ENCODE measurements at regions not wholly inside any gene's neighbourhood (a gene's known extent, or its start where the extent isn't known, plus 50 kb on each side); places are given as distances from the start of the nearest gene placed in this dataset.

- Histone ChIP-seq H3K9me3 (ENCODE audit: control insufficient read depth in 2 of 2, insufficient read depth in 1 of 2, low read depth in 1 of 2, low read length in 1 of 2) (no peaks in the 10 kb centered on the region), H3K27me3 (ENCODE audit: control insufficient read depth in 1 of 2, insufficient read depth in 2 of 2, low read length in 2 of 2) (no peaks in the 10 kb centered on the region), H3K4me3 (ENCODE audit: low read depth in 1 of 2, low read length in 2 of 2) (no peak overlapping the region), H3K4me1 (ENCODE audit: control insufficient read depth in 2 of 2, insufficient read depth in 2 of 2, low read length in 1 of 2) (no peaks in the 10 kb centered on the region), H3K36me3 (ENCODE audit: control insufficient read depth in 2 of 2, insufficient read depth in 2 of 2, low read length in 1 of 2) (no peaks in the 10 kb centered on the region), H3K27ac (ENCODE audit: low read depth in 2 of 2, low read length in 1 of 2) (no peak overlapping the region)
- WGBS, 2 donors = 49 to 65% methylated on average over 3 of the region's 3 CpGs
Observed at GRCh38 chr5:174400461-174400860, 323.9 kb upstream of the MSX2 start.

DNA sequence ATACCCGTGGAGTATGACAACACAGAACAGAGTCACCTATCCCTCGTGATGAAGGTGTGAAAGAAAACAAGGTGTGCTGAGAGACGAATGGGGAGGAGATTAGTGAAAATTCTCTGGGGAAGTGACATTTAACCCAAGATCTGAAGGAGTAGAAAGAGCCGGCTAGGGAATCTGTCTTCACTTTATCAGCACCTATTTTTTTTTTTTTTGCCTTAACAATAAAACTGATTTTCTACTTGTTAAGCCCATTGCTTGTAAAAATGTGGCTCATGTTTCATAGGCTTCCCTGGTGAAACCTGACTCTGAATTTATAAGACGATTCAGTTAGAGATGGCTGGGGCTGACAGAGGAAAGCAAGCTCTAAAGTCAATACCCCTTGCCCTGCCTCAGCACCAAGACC is 322.6 kb upstream of the MSX2 start:
- Histone ChIP-seq H3K4me3 (ENCODE audit: low read depth in 1 of 2, low read length in 2 of 2) (no peak overlapping the region), H3K27me3 (ENCODE audit: control insufficient read depth in 1 of 2, insufficient read depth in 2 of 2, low read length in 2 of 2) (no peaks in the 10 kb centered on the region), H3K36me3 (ENCODE audit: control insufficient read depth in 2 of 2, insufficient read depth in 2 of 2, low read length in 1 of 2) (no peaks in the 10 kb centered on the region), H3K4me1 (ENCODE audit: control insufficient read depth in 2 of 2, insufficient read depth in 2 of 2, low read length in 1 of 2) (no peaks in the 10 kb centered on the region), H3K9me3 (ENCODE audit: control insufficient read depth in 2 of 2, insufficient read depth in 1 of 2, low read depth in 1 of 2, low read length in 1 of 2) (no peaks in the 10 kb centered on the region), H3K27ac (ENCODE audit: low read depth in 2 of 2, low read length in 1 of 2) (no peak overlapping the region)
- WGBS, 2 donors = 37 to 43% methylated on average over 5 of the region's 5 CpGs

GRCh38 chr5:174402222-174402812 is 322.1 kb upstream of the MSX2 start:
- Histone ChIP-seq H3K9me3 (ENCODE audit: control insufficient read depth in 2 of 2, insufficient read depth in 1 of 2, low read depth in 1 of 2, low read length in 1 of 2) (no peaks in the 10 kb centered on the region), H3K36me3 (ENCODE audit: control insufficient read depth in 2 of 2, insufficient read depth in 2 of 2, low read length in 1 of 2) (no peaks in the 10 kb centered on the region), H3K4me1 (ENCODE audit: control insufficient read depth in 2 of 2, insufficient read depth in 2 of 2, low read length in 1 of 2) (no peaks in the 10 kb centered on the region), H3K27me3 (ENCODE audit: control insufficient read depth in 1 of 2, insufficient read depth in 2 of 2, low read length in 2 of 2) (no peaks in the 10 kb centered on the region), H3K27ac (ENCODE audit: low read depth in 2 of 2, low read length in 1 of 2) (no peak overlapping the region), H3K4me3 (ENCODE audit: low read depth in 1 of 2, low read length in 2 of 2) (no peak overlapping the region)
- 43 to 47% methylated on average over 4 of the region's 4 CpGs for WGBS, 2 donors

GRCh38 chr5:174404848-174405247 is 319.5 kb upstream of the MSX2 start:
- Histone ChIP-seq H3K27me3 (ENCODE audit: control insufficient read depth in 1 of 2, insufficient read depth in 2 of 2, low read length in 2 of 2) (peaks cover 0 to 3% of the 10 kb centered on the region in 2 donors), H3K27ac (ENCODE audit: low read depth in 2 of 2, low read length in 1 of 2) (no peak overlapping the region), H3K9me3 (ENCODE audit: control insufficient read depth in 2 of 2, insufficient read depth in 1 of 2, low read depth in 1 of 2, low read length in 1 of 2) (no peaks in the 10 kb centered on the region), H3K4me3 (ENCODE audit: low read depth in 1 of 2, low read length in 2 of 2) (no peak overlapping the region), H3K36me3 (ENCODE audit: control insufficient read depth in 2 of 2, insufficient read depth in 2 of 2, low read length in 1 of 2) (no peaks in the 10 kb centered on the region), H3K4me1 (ENCODE audit: control insufficient read depth in 2 of 2, insufficient read depth in 2 of 2, low read length in 1 of 2) (no peaks in the 10 kb centered on the region)
- WGBS, 2 donors = 83 to 87% methylated on average over 5 of the region's 5 CpGs

DNA sequence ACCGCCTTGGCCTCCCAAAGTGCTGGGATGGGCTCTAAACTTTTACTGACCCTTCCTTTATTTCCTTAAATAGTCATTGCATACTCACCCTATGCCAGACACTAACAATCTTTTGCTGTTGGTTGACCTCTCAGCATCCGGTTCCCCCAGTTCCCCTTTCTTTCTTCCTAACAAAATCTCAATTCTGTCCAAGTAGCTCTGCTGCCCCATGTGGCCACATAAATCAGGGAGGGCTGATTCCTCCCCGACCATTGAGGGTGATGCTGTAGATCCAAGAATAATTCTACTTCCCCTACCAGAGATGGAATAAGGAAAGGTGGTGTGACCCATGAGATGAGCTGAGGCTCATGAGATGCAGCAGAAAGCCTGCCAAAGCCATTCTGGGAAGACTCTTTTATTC is 315.3 kb upstream of the MSX2 start:
- Histone ChIP-seq H3K9me3 (ENCODE audit: control insufficient read depth in 2 of 2, insufficient read depth in 1 of 2, low read depth in 1 of 2, low read length in 1 of 2) (no peaks in the 10 kb centered on the region), H3K27ac (ENCODE audit: low read depth in 2 of 2, low read length in 1 of 2) (no peak overlapping the region), H3K27me3 (ENCODE audit: control insufficient read depth in 1 of 2, insufficient read depth in 2 of 2, low read length in 2 of 2) (peaks cover 0 to 5% of the 10 kb centered on the region in 2 donors), H3K4me1 (ENCODE audit: control insufficient read depth in 2 of 2, insufficient read depth in 2 of 2, low read length in 1 of 2) (no peaks in the 10 kb centered on the region), H3K36me3 (ENCODE audit: control insufficient read depth in 2 of 2, insufficient read depth in 2 of 2, low read length in 1 of 2) (no peaks in the 10 kb centered on the region), H3K4me3 (ENCODE audit: low read depth in 1 of 2, low read length in 2 of 2) (no peak overlapping the region)
- 61 to 77% methylated on average over 3 of the region's 3 CpGs for WGBS, 2 donors

GRCh38 chr5:174409971-174410370 is 314.4 kb upstream of the MSX2 start:
- no peaks in the 10 kb centered on the region for H3K9me3 ChIP-seq (ENCODE audit: control insufficient read depth in 2 of 2, insufficient read depth in 1 of 2, low read depth in 1 of 2, low read length in 1 of 2)
- H3K36me3 ChIP-seq (ENCODE audit: control insufficient read depth in 2 of 2, insufficient read depth in 2 of 2, low read length in 1 of 2) = no peaks in the 10 kb centered on the region
- H3K27ac ChIP-seq (ENCODE audit: low read depth in 2 of 2, low read length in 1 of 2) = no peak overlapping the region
- H3K27me3 ChIP-seq (ENCODE audit: control insufficient read depth in 1 of 2, insufficient read depth in 2 of 2, low read length in 2 of 2) = peaks cover 0 to 5% of the 10 kb centered on the region in 2 donors
- H3K4me1 ChIP-seq (ENCODE audit: control insufficient read depth in 2 of 2, insufficient read depth in 2 of 2, low read length in 1 of 2) = no peaks in the 10 kb centered on the region
- WGBS, 2 donors = 76 to 80% methylated on average over 1 of the region's 1 CpG
- no peak overlapping the region for H3K4me3 ChIP-seq (ENCODE audit: low read depth in 1 of 2, low read length in 2 of 2)

DNA sequence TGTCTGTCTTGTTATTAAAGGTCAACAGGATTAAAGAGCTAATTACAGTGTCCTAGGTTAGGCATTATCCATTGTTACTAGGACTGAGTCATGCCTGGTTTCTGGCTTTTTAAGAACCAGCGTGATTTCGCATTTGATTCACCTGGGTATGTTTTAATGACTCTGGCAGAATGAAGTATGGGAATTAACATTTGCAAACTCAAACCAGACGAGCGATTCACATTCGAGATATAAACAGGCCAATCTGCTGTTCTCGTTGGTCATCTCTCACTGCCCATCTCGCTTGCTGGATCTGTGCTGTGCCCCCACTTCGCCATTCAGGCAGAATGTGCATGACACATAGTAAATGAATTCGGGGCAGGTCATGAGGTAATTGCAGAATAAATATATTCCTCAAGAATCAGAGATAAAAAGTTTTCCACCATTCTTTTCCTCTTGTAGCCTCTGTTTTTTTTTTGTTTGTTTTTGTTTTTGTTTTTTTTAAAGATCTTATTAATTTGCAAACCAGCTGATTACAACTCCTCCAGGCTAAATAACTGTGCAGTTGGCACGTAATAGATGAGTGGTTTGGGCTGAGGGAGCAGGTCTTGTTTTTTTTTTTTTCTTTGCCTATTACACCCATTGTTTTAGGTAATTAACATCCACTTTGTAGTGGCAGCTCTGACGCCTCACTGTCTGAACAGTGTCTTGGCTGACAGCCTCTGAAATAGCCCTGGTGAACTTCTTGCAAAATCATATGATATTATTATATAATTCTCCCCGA is 313.5 kb upstream of the MSX2 start:
- no peaks in the 10 kb centered on the region for H3K36me3 ChIP-seq (ENCODE audit: control insufficient read depth in 2 of 2, insufficient read depth in 2 of 2, low read length in 1 of 2)
- H3K9me3 ChIP-seq (ENCODE audit: control insufficient read depth in 2 of 2, insufficient read depth in 1 of 2, low read depth in 1 of 2, low read length in 1 of 2) = no peaks in the 10 kb centered on the region
- H3K4me1 ChIP-seq (ENCODE audit: control insufficient read depth in 2 of 2, insufficient read depth in 2 of 2, low read length in 1 of 2) = no peaks in the 10 kb centered on the region
- 54 to 66% methylated on average over 12 of the region's 12 CpGs for WGBS, 2 donors
- H3K27me3 ChIP-seq (ENCODE audit: control insufficient read depth in 1 of 2, insufficient read depth in 2 of 2, low read length in 2 of 2) = peaks cover 0 to 5% of the 10 kb centered on the region in 2 donors
- H3K27ac ChIP-seq (ENCODE audit: low read depth in 2 of 2, low read length in 1 of 2) = no peak overlapping the region
- H3K4me3 ChIP-seq (ENCODE audit: low read depth in 1 of 2, low read length in 2 of 2) = no peak overlapping the region

DNA sequence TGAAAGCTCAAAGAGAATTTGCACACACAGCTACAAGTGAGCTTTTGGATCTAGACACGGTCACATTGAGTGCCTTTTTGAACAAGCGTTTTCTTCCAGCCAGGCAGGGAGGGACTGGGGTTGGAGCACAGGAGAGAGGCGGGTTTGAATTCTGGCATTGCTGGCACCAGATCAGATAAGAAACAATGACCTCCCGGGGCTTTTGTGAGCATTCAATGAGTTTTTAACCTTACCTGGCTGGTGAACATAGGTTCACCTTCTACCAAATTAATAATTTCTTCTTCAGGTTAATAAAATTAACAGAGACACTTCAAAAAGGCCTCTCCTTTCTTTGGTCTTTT is 312.9 kb upstream of the MSX2 start:
- Histone ChIP-seq H3K4me3 (ENCODE audit: low read depth in 1 of 2, low read length in 2 of 2) (no peak overlapping the region), H3K27ac (ENCODE audit: low read depth in 2 of 2, low read length in 1 of 2) (no peak overlapping the region), H3K27me3 (ENCODE audit: control insufficient read depth in 1 of 2, insufficient read depth in 2 of 2, low read length in 2 of 2) (peaks cover 0 to 5% of the 10 kb centered on the region in 2 donors), H3K9me3 (ENCODE audit: control insufficient read depth in 2 of 2, insufficient read depth in 1 of 2, low read depth in 1 of 2, low read length in 1 of 2) (no peaks in the 10 kb centered on the region), H3K4me1 (ENCODE audit: control insufficient read depth in 2 of 2, insufficient read depth in 2 of 2, low read length in 1 of 2) (no peaks in the 10 kb centered on the region), H3K36me3 (ENCODE audit: control insufficient read depth in 2 of 2, insufficient read depth in 2 of 2, low read length in 1 of 2) (no peaks in the 10 kb centered on the region)
- WGBS, 2 donors = 57 to 66% methylated on average over 4 of the region's 4 CpGs

DNA sequence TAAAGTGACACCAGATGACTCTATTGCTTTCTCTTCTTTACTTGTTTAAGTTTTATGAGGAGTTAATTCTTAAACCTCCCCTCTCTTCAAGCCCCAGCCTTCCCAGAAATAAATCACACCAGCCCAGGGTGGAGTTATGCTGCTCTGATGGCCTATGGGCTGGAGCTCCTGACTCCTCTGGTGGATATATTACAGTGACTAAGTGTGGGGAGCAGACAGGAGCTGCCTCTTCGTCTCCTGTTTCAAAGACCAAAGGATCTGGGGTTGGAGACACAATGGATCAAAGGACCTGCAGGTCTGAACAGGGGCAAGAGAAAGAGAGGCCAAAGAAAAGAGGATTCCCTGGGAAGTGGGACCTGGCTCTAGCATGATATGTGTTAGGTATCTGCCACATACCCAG is 312.0 kb upstream of the MSX2 start:
- WGBS, 2 donors = 43 to 50% methylated on average over 1 of the region's 1 CpG
- H3K9me3 ChIP-seq (ENCODE audit: control insufficient read depth in 2 of 2, insufficient read depth in 1 of 2, low read depth in 1 of 2, low read length in 1 of 2) = no peaks in the 10 kb centered on the region
- H3K4me1 ChIP-seq (ENCODE audit: control insufficient read depth in 2 of 2, insufficient read depth in 2 of 2, low read length in 1 of 2) = no peaks in the 10 kb centered on the region
- H3K27ac ChIP-seq (ENCODE audit: low read depth in 2 of 2, low read length in 1 of 2) = no peak overlapping the region
- no peaks in the 10 kb centered on the region for H3K36me3 ChIP-seq (ENCODE audit: control insufficient read depth in 2 of 2, insufficient read depth in 2 of 2, low read length in 1 of 2)
- peaks cover 0 to 5% of the 10 kb centered on the region in 2 donors for H3K27me3 ChIP-seq (ENCODE audit: control insufficient read depth in 1 of 2, insufficient read depth in 2 of 2, low read length in 2 of 2)
- H3K4me3 ChIP-seq (ENCODE audit: low read depth in 1 of 2, low read length in 2 of 2) = no peak overlapping the region

GRCh38 chr5:174412941-174413340 is 311.4 kb upstream of the MSX2 start:
- Histone ChIP-seq H3K4me3 (ENCODE audit: low read depth in 1 of 2, low read length in 2 of 2) (no peak overlapping the region), H3K9me3 (ENCODE audit: control insufficient read depth in 2 of 2, insufficient read depth in 1 of 2, low read depth in 1 of 2, low read length in 1 of 2) (no peaks in the 10 kb centered on the region), H3K27ac (ENCODE audit: low read depth in 2 of 2, low read length in 1 of 2) (no peak overlapping the region), H3K27me3 (ENCODE audit: control insufficient read depth in 1 of 2, insufficient read depth in 2 of 2, low read length in 2 of 2) (peaks cover 3 to 5% of the 10 kb centered on the region in 2 donors), H3K4me1 (ENCODE audit: control insufficient read depth in 2 of 2, insufficient read depth in 2 of 2, low read length in 1 of 2) (no peaks in the 10 kb centered on the region), H3K36me3 (ENCODE audit: control insufficient read depth in 2 of 2, insufficient read depth in 2 of 2, low read length in 1 of 2) (no peaks in the 10 kb centered on the region)
- WGBS, 2 donors = 77 to 79% methylated on average over 3 of the region's 3 CpGs
